Keratinocyte (primary cell): ENCODE measurements at regions not wholly inside any gene's neighbourhood (a gene's known extent, or its start where the extent isn't known, plus 50 kb on each side); places are given as distances from the start of the nearest gene placed in this dataset.

Source experiments
- DNase-seq: peaks from one replicate; pipeline ENCODE4 v3.0.0-alpha.2; 2011; ENCODE audit warnings: low read depth, missing footprints, low spot score
- FAIRE-seq: peaks from 2 replicates; lab custom pipeline; 2011; peaks lifted over from hg19 to GRCh38; lab: Jason Lieb, UNC
- H2AFZ ChIP-seq: 2 replicates; pipeline ENCODE4 v1.6.0; 2012; ENCODE audit warnings: low read length, control low read depth, inconsistent platforms; ENCODE audit not compliant: control insufficient read depth
- H3K27ac ChIP-seq: 2 replicates; pipeline ENCODE4 v1.5.1; 2011; ENCODE audit warnings: low read length; ENCODE audit not compliant: control insufficient read depth, insufficient read depth
- H3K27me3 ChIP-seq: 3 replicates; pipeline ENCODE4 v1.6.0; 2011; ENCODE audit warnings: low read length; ENCODE audit not compliant: control insufficient read depth, insufficient read depth; ENCODE audit errors: extremely low read depth
- H3K36me3 ChIP-seq, 2 experiments: 2 replicates in 1 of 2; 3 replicates in 1 of 2; pipeline ENCODE4 v1.5.1; 2011; ENCODE audit warnings: low read length in 2 of 2, mild to moderate bottlenecking in 1 of 2; ENCODE audit not compliant: control insufficient read depth in 2 of 2, insufficient read depth in 2 of 2; ENCODE audit errors: extremely low read depth in 1 of 2
- H3K4me1 ChIP-seq: 3 replicates; pipeline ENCODE4 v1.5.1; 2011; ENCODE audit warnings: low read length; ENCODE audit not compliant: control insufficient read depth, insufficient read depth; ENCODE audit errors: extremely low read depth
- H3K4me2 ChIP-seq: 3 replicates; pipeline ENCODE4 v1.6.0; 2011; ENCODE audit warnings: low read depth, low read length; ENCODE audit not compliant: control insufficient read depth, insufficient read depth; ENCODE audit errors: extremely low read depth
- H3K4me3 ChIP-seq, 3 experiments: fragments of 200-600 bp in 1 of 3; sonication (generic) in 1 of 3; 2 replicates in 2 of 3; 3 replicates in 1 of 3; pipeline ENCODE4 v1.5.1; 2011 to 2016; ENCODE audit warnings: low read length in 3 of 3, mild to moderate bottlenecking in 3 of 3, control low read depth in 2 of 3, inconsistent platforms in 1 of 3, low read depth in 1 of 3, mixed read lengths in 1 of 3, mixed run types in 1 of 3, moderate library complexity in 1 of 3; ENCODE audit not compliant: control insufficient read depth in 2 of 3, insufficient read depth in 2 of 3; ENCODE audit errors: extremely low read depth in 1 of 3
- H3K79me2 ChIP-seq: 2 replicates; pipeline ENCODE4 v1.6.0; 2012; ENCODE audit warnings: low read length; ENCODE audit not compliant: control insufficient read depth, insufficient read depth
- H3K9ac ChIP-seq: 3 replicates; pipeline ENCODE4 v1.6.0; 2011; ENCODE audit warnings: low read length; ENCODE audit not compliant: control insufficient read depth, insufficient read depth; ENCODE audit errors: extremely low read depth
- H3K9me1 ChIP-seq: 3 replicates; pipeline ENCODE4 v1.6.0; 2011; ENCODE audit warnings: low read length; ENCODE audit not compliant: control insufficient read depth, insufficient read depth; ENCODE audit errors: extremely low read depth
- H3K9me3 ChIP-seq: 2 replicates; pipeline ENCODE4 v1.5.1; 2012; ENCODE audit warnings: low read depth, low read length; ENCODE audit not compliant: control insufficient read depth
- H4K20me1 ChIP-seq: 3 replicates; pipeline ENCODE4 v1.6.0; 2011; ENCODE audit warnings: low read length; ENCODE audit not compliant: control insufficient read depth, insufficient read depth; ENCODE audit errors: extremely low read depth
- CTCF ChIP-seq, 3 experiments: IDR thresholded peaks in 1 of 3; conservative IDR thresholded peaks in 1 of 3; optimal IDR thresholded peaks in 1 of 3; 2 replicates in 2 of 3; 3 replicates in 1 of 3; pipeline versions ENCODE3 to v1.5.1; 2011; ENCODE audit warnings: low read length in 3 of 3, mild to moderate bottlenecking in 3 of 3, moderate library complexity in 2 of 3, control low read depth in 1 of 3, inconsistent platforms in 1 of 3; ENCODE audit not compliant: insufficient read depth in 2 of 3; ENCODE audit errors: extremely low read depth in 1 of 3
- EZH2 ChIP-seq: IDR thresholded peaks from one replicate; pipeline ENCODE4 v1.6.1; 2012; ENCODE audit warnings: inconsistent platforms, mild to moderate bottlenecking, low read length, moderate library complexity
- dilution Hi-C: fragments of 300-500 bp; cut with MboI; formaldehyde crosslinking; loops from one replicate; pipeline ENCODE4 v1.7.0; 2020; ENCODE audit warnings: low sequenced_read_pairs; ENCODE audit not compliant: extremely low pct_ligation_motif_present

- Histone ChIP-seq H3K9ac (no peak overlapping the region), H3K36me3 (no peaks in the 10 kb centered on the region), H3K27ac (no peak overlapping the region), H4K20me1 (no peaks in the 10 kb centered on the region), H3K79me2 (no peaks in the 10 kb centered on the region), H3K4me1 (no peaks in the 10 kb centered on the region), H2AFZ (no peak overlapping the region), H3K4me2 (no peak overlapping the region), H3K4me3 (no peak overlapping the region), H3K9me1 (no peaks in the 10 kb centered on the region), H3K9me3 (no peaks in the 10 kb centered on the region), H3K27me3 (no peaks in the 10 kb centered on the region)
- dilution Hi-C loops = no loop called here
- FAIRE-seq (no peak), DNase-seq (no peak)
- TF ChIP-seq EZH2 (no peak), CTCF (optimal IDR thresholded peaks at IDR 0.05 in 1 of 3, IDR thresholded peaks at IDR 0.05 in 1 of 3, conservative IDR thresholded peaks at IDR 0.05 in 1 of 3; ENCODE audit: extremely low read depth in 1 of 3, insufficient read depth in 2 of 3, low read length in 3 of 3) (no peak)
These were observed 119.1 kb upstream of the CHORDC1 start for GRCh38 chr11:90341986-90342385.

GRCh38 chr11:90332415-90332814, 109.6 kb upstream of the CHORDC1 start:
- H3K27ac ChIP-seq = no peak overlapping the region

More at GRCh38 chr11:90332415-90332814, 109.6 kb upstream of the CHORDC1 start:
- TF ChIP-seq EZH2 (no peak), CTCF (optimal IDR thresholded peaks at IDR 0.05 in 1 of 3, IDR thresholded peaks at IDR 0.05 in 1 of 3, conservative IDR thresholded peaks at IDR 0.05 in 1 of 3; ENCODE audit: extremely low read depth in 1 of 3, insufficient read depth in 2 of 3, low read length in 3 of 3) (no peak)
- Histone ChIP-seq H3K4me2 (no peak overlapping the region), H3K9ac (no peak overlapping the region), H2AFZ (no peak overlapping the region), H3K36me3 (no peaks in the 10 kb centered on the region), H3K9me1 (no peaks in the 10 kb centered on the region), H3K9me3 (no peaks in the 10 kb centered on the region), H3K4me3 (no peak overlapping the region), H3K4me1 (no peaks in the 10 kb centered on the region), H4K20me1 (no peaks in the 10 kb centered on the region), H3K79me2 (no peaks in the 10 kb centered on the region), H3K27me3 (no peaks in the 10 kb centered on the region)
- dilution Hi-C loops = no loop called here
- no peak for DNase-seq
- no peak for FAIRE-seq
